Sciatic nerve (tissue), 2 donors: ENCODE measurements at regions not wholly inside any gene's neighbourhood (a gene's known extent, or its start where the extent isn't known, plus 50 kb on each side); places are given as distances from the start of the nearest gene placed in this dataset.
"Not testable (repeated sequence)": the region's sequence is repeated elsewhere in the genome, so short reads cannot be mapped to it uniquely, and the experiment has no call there.

Source experiments
- ATAC-seq: fragments of 200-7000 bp; cut with Tn5 transposase; one replicate; pipeline ENCODE4 v1.9.1; 2020; ENCODE audit warnings: mild to moderate bottlenecking, moderate library complexity
- DNase-seq: peaks from one replicate; pipeline ENCODE4 v3.0.0-alpha.2; 2020; ENCODE audit warnings: low spot score
- intact Hi-C: fragments of 100-400 bp; cut with DNase I; formaldehyde crosslinking; loops from one replicate; pipeline ENCODE4 v1.14.2; 2022
- donor health status: DM: no; HTN: no; CAD: no.
- donor health status: DM: no; HTN: no; CAD: no.

- no peak for ATAC-seq
- intact Hi-C loops = no loop called here
- no peak for DNase-seq
Measured at GRCh38 chr13:50213526-50213925, 198.3 kb downstream of the KCNRG start.

- no peak for ATAC-seq
- no peak for DNase-seq
- intact Hi-C loops = no loop called here
Measured at GRCh38 chr13:50214514-50214913, 199.3 kb downstream of the KCNRG start.

- ATAC-seq (no peak), DNase-seq (no peak)
- intact Hi-C loops = no loop called here
Measured at GRCh38 chr13:50215399-50215798, 200.2 kb downstream of the KCNRG start.

GRCh38 chr13:50219743-50220142, 204.5 kb downstream of the KCNRG start:
- intact Hi-C loops = no loop called here
- no peak for ATAC-seq

GRCh38 chr13:50220938-50221337, 205.7 kb downstream of the KCNRG start:
- ATAC-seq = no peak
- intact Hi-C loops = no loop called here

More at GRCh38 chr13:50219743-50220142, 204.5 kb downstream of the KCNRG start:
- DNase-seq = no peak

GRCh38 chr13:50222569-50223332, 207.5 kb downstream of the KCNRG start:
- ATAC-seq = peak; percentile 96
- peak; percentile 77 for DNase-seq
- intact Hi-C loops = no loop called here

More at GRCh38 chr13:50220938-50221337, 205.7 kb downstream of the KCNRG start:
- no peak for DNase-seq

- DNase-seq = no peak
- intact Hi-C loops = no loop called here
- no peak for ATAC-seq
Measured at GRCh38 chr13:50224534-50224933, 209.3 kb downstream of the KCNRG start.

- no peak for DNase-seq
Measured at GRCh38 chr13:50225193-50226155, 210.2 kb downstream of the KCNRG start.

GRCh38 chr13:50226515-50227155, 211.4 kb downstream of the KCNRG start:
- ATAC-seq = no peak
- intact Hi-C loops = no loop called here
- DNase-seq = no peak

More at GRCh38 chr13:50225193-50226155, 210.2 kb downstream of the KCNRG start:
- no peak for ATAC-seq
- intact Hi-C loops = no loop called here

GRCh38 chr13:50227361-50227760, 212.1 kb downstream of the KCNRG start:
- no peak for ATAC-seq
- DNase-seq = no peak
- intact Hi-C loops = no loop called here

- DNase-seq (no peak), ATAC-seq (no peak)
- intact Hi-C loops = no loop called here
Measured at GRCh38 chr13:50228527-50228926, 213.3 kb downstream of the KCNRG start.

- intact Hi-C loops = no loop called here
- no peak for DNase-seq
- ATAC-seq = peak; percentile 82
Measured at GRCh38 chr13:50229960-50230661, 214.9 kb downstream of the KCNRG start.

GRCh38 chr13:50230662-50230978, 215.4 kb downstream of the KCNRG start:
- DNase-seq (no peak), ATAC-seq (no peak)
- intact Hi-C loops = no loop called here

GRCh38 chr13:50233574-50233973, 218.3 kb downstream of the KCNRG start:
- intact Hi-C loops, ATAC-seq, DNase-seq: not testable (repeated sequence)

- intact Hi-C loops = no loop called here
- ATAC-seq (no peak), DNase-seq (no peak)
Measured at GRCh38 chr13:50235604-50236342, 220.5 kb downstream of the KCNRG start.

GRCh38 chr13:50236898-50237318, 221.7 kb downstream of the KCNRG start:
- ATAC-seq (peak; percentile 30), DNase-seq (no peak)
- intact Hi-C loops = no loop called here

GRCh38 chr13:50238922-50239321, 223.7 kb downstream of the KCNRG start:
- intact Hi-C loops = no loop called here
- ATAC-seq = no peak
- DNase-seq = no peak

- DNase-seq (no peak), ATAC-seq (no peak)
- intact Hi-C loops = no loop called here
Measured at GRCh38 chr13:50241479-50241878, 226.2 kb downstream of the KCNRG start.
